GM18505 (cell line): ENCODE measurements at regions not wholly inside any gene's neighbourhood (a gene's known extent, or its start where the extent isn't known, plus 50 kb on each side); places are given as distances from the start of the nearest gene placed in this dataset.

Source experiments
- ATAC-seq: cut with Tn5 transposase; IDR thresholded peaks from one replicate; pipeline ENCODE4 v1.9.1; 2021; ENCODE audit not compliant: unreplicated experiment
- POLR2A ChIP-seq: IDR thresholded peaks from 4 replicates; pipeline ENCODE4 v1.6.1; 2011; ENCODE audit warnings: borderline replicate concordance; ENCODE audit not compliant: insufficient read depth, insufficient read length; ENCODE audit errors: extremely low read depth

DNA sequence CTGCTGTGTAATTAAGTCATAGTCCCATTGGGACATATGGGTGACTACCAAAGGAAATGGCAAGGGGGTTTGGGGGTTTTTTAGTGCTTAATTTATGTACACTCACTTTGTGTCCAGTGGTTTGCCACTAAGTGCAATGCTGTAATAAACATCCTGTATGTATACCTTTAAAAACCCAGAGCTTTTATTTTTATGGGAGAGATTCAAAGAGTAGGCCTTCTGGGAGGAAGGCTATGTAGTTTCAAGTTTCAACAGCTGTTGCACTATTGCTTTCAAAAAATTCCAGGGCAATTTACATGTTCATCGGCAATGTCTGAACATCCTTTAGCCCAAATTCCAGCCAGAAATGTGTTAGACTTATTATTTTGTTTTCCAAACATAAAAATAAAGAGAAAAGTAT is 744.7 kb downstream of the XPNPEP1 start:
- no peak for TF ChIP-seq POLR2A
- no peak for ATAC-seq

DNA sequence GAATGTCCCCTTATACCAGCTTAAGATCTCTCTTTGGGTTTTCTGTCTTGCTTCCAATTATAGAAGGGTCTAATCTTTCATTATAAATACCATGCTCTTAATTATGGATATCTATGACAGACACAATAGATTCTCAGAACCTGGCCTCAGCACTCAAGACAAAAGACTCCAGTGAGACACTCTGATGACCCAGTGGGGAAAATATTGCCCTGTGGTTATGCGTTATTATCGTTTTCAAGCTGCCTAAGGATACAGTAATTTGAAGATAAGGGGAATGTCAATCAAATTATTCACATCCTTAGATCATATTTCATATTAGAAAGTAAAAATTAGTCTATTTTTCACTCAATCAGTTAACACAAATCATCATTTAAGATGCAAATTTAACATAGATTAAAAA is 748.8 kb downstream of the XPNPEP1 start:
- no peak for ATAC-seq
- TF ChIP-seq POLR2A, result no peak

GRCh38 chr10:109173937-109174336 is 749.4 kb downstream of the XPNPEP1 start:
- no peak for ATAC-seq
- no peak for TF ChIP-seq POLR2A

GRCh38 chr10:109173121-109173520 is 750.2 kb downstream of the XPNPEP1 start:
- ATAC-seq, result no peak

DNA sequence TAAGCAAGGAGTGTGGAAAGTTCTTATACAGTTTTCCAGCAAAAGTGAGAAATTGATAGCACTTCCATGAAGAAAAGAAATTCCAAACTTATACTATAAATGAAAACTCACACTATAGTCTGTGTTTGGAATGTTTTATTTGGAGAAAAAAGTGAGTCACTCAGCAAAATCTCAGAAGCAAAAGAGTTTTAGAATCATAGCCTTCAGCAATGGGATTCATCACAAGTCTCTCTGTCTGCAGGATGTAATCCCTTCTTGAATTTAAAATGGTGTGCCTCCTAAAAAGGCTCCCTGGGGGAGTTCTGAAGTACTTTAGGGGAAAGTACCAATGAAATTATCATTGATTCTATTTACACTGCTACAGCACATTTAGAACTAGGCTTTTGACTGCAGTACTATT is 756.4 kb downstream of the XPNPEP1 start:
- no peak for TF ChIP-seq POLR2A
- ATAC-seq, result no peak

More at GRCh38 chr10:109173121-109173520, 750.2 kb downstream of the XPNPEP1 start:
- TF ChIP-seq POLR2A, result no peak

DNA sequence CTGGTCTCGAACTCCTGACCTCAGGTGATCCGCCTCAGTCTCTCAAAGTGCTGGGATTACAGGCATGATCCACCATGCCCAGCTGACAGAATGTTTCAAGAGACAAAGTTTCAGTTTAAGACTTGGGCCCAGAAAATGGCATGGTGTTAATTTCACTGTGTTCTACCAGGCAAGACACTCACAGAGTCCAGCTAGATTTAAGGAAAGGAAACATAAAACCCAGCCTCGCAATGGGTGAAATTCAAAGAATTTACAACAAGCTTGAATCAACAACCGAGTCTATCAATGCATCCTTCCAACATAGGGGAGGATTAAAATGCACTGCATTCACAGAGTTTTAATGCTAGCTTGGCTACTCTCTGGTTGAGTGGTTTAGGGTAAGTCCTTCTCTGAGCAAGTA is 764.0 kb downstream of the XPNPEP1 start:
- TF ChIP-seq POLR2A, result no peak
- ATAC-seq, result no peak

DNA sequence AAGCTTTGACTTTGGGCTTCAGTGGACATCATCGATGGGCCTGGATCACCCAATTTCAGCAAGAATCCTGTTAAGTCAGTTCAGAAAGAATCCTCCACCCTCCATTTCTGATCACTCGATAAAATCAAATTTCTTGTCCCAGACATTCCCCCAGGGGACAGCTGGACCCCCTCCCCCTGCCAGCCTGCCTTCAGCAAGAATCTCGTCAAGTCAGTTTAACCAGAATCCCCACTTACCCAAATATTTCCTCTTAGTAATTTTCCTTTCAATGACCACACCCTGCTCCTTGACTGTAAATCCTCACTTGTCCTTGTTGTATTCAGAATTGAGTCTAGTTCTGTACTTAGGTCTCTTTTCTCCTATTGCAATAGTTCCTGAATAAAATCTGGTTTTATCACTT is 766.9 kb downstream of the XPNPEP1 start:
- no peak for ATAC-seq

DNA sequence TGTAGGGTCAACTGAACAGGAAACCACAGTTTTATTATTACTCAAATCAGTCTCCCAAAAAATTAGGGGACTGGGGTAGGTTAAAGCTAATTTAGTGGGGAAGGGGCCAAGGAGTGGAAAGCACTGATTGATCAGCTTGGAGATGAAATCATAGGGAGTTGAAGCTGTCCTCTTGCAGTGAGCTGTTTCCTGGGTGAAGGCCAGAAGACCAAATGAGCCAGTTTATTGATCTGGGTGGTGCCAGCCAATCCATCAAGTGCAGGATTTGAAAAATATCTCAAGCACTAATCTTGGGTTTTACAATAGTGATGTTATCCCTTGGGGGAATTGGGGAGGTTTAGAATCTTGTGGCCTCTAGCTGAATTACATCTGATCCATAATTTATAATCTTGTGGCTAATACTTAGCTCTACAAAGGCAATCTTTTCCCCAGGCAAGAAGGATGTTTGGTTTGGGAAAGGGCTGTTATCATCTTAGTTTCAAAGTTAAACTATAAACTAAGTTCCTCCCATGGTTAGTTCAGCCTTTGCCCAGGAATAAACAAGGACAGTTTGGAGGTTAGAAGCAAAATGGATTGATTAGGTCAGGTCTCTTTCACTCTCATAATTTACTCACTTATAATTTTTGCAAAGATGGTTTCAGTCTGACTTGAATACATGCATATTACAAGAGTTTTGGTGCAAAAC is 773.5 kb downstream of the XPNPEP1 start:
- no peak for ATAC-seq
- TF ChIP-seq POLR2A, result no peak

More for the DNA sequence above, 766.9 kb downstream of the XPNPEP1 start:
- TF ChIP-seq POLR2A, result no peak

DNA sequence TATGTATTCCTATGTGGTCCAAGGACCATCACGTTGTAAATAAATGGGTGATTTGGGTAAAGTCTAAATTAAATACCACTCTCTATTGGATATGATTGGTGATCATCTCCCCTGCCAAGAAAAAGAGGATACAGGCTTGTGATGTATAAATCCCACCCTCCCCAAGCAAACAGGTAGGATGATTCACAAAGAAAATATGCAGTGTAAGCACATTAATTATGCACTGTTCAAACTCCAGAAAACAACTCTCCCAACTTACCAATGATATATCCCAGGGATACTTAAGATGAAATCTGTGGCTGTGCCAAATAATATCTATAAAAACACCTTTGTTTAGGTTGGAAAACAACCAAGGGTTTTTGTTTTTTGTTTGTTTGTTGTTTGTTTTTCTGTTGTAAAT is 795.9 kb downstream of the XPNPEP1 start:
- no peak for ATAC-seq
- no peak for TF ChIP-seq POLR2A

GRCh38 chr10:109126541-109126940 is 796.8 kb downstream of the XPNPEP1 start:
- no peak for ATAC-seq

DNA sequence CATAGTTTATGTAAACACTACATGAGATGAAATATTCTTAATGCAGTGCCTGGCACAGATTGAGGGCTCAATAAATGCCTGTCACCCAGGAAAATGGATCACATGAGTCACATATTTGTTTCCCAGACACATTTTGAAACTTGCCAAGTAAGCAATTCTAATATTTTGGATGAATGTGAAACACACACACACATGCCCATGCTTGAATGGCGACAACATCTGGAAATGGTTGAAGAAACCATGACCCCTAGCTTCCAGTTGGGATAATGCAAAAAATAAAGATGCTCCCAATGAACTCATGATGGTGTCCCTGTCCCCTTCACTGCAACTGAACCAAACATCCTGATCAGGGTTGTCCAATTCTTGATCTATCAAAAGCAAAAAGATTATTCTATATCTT is 797.3 kb downstream of the XPNPEP1 start:
- ATAC-seq, result no peak
- TF ChIP-seq POLR2A, result no peak

More at GRCh38 chr10:109126541-109126940, 796.8 kb downstream of the XPNPEP1 start:
- no peak for TF ChIP-seq POLR2A

DNA sequence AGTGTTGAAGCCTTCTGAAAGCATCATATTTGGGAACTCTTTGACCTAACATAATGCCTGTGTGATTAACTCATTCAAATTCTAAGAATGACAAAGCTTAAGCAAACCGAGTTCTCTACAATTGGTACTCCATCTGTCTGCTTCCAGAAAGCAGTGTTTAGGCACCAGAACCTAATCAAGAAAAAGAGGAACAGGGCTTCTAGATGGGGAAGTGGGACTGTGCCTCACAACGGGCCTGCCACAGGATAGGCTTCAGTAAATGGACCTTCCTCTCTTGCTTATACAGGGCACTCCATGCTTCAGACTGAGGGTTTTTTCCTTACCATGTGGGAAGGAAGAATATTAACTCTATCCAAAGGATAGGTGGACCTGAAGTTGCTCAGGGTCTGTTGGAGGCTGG is 808.1 kb downstream of the XPNPEP1 start:
- no peak for TF ChIP-seq POLR2A
- no peak for ATAC-seq

DNA sequence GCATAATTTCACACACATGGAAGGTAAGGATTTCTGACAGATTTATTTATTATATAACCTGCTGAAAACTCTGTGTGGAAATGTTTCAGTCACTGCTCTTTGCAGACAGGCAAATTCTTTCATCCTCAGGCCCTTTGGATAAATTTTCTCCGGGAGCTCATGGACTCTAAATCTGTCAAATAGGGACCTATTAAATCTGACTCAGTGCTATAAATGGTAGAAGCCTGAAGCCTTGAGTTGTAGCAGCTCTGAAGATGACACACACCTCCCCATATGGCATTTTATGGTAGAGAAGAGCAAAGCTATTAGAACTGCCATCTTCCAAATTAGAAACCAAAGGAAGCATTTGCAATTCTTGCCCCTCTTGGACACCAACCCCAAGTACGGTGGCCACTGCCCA is 808.7 kb downstream of the XPNPEP1 start:
- no peak for TF ChIP-seq POLR2A

GRCh38 chr10:109106604-109107003 is 816.7 kb downstream of the XPNPEP1 start:
- no peak for ATAC-seq
- TF ChIP-seq POLR2A, result no peak

More for the DNA sequence above, 808.7 kb downstream of the XPNPEP1 start:
- no peak for ATAC-seq

- no peak for TF ChIP-seq POLR2A
- ATAC-seq, result no peak
Measured at GRCh38 chr10:109105725-109106124, 817.6 kb downstream of the XPNPEP1 start.
